Breast epithelium (tissue), 4 donors: ENCODE measurements at regions not wholly inside any gene's neighbourhood (a gene's known extent, or its start where the extent isn't known, plus 50 kb on each side); places are given as distances from the start of the nearest gene placed in this dataset.

ENCODE experiments used
- DNase-seq, 2 donors: peaks; one replicate each; pipeline ENCODE4 v3.0.0-alpha.2; 2019; ENCODE audit warnings: low spot score in 2 of 2
- H3K27ac ChIP-seq, 2 donors: fragments of 200-600 bp; sonication (generic) in 1 of 2; one replicate each; pipeline ENCODE4 v1.5.1; 2016 to 2019; ENCODE audit warnings: mild to moderate bottlenecking in 1 of 2
- H3K27me3 ChIP-seq, 2 donors: fragments of 200-600 bp; sonication (generic) in 1 of 2; one replicate each; pipeline versions ENCODE4 v1.5.1 to v1.6.0; 2017 to 2019; ENCODE audit warnings: control low read depth in 1 of 2, mild to moderate bottlenecking in 1 of 2
- H3K36me3 ChIP-seq: fragments of 200-600 bp; one replicate; pipeline ENCODE4 v1.5.1; 2019
- H3K4me1 ChIP-seq, 2 donors: fragments of 200-600 bp; sonication (generic); one replicate each; pipeline ENCODE4 v1.5.1; 2016 to 2019; ENCODE audit warnings: control low read depth in 1 of 2
- H3K4me3 ChIP-seq, 3 donors: fragments of 200-600 bp; sonication (generic); 1 replicate in 2 of 3; 2 replicates in 1 of 3; pipeline ENCODE4 v1.5.1; 2016 to 2019; ENCODE audit warnings: mild to moderate bottlenecking in 3 of 3, moderate library complexity in 2 of 3
- H3K9me3 ChIP-seq, 2 donors: fragments of 200-600 bp; sonication (generic) in 1 of 2; one replicate each; pipeline ENCODE4 v1.5.1; 2016 to 2019; ENCODE audit warnings: control low read depth in 1 of 2
- POLR2A ChIP-seq: fragments of 450-650 bp; IDR thresholded peaks from one replicate; pipeline ENCODE4 v1.6.1; 2016; ENCODE audit warnings: antibody characterized with exemption, mild to moderate bottlenecking, moderate library complexity
- POLR2AphosphoS5 ChIP-seq, 3 donors: sonication (generic); formaldehyde crosslinking; IDR thresholded peaks; one replicate each; pipeline ENCODE4 v1.6.1; 2017; ENCODE audit warnings: antibody characterized with exemption in 3 of 3
- intact Hi-C: fragments of 100-400 bp; cut with DNase I; formaldehyde crosslinking; loops from one replicate; pipeline ENCODE4 v1.15.1; 2023; ENCODE audit warnings: low total_unique reads
- TF ChIP-seq, protein P1 (sequence below), 3 donors: fragments of 450-650 bp; IDR thresholded peaks; one replicate each; pipeline ENCODE4 v1.5.1; 2016 to 2017; ENCODE audit warnings: antibody characterized with exemption in 3 of 3, mild to moderate bottlenecking in 3 of 3, moderate library complexity in 3 of 3

DNA sequence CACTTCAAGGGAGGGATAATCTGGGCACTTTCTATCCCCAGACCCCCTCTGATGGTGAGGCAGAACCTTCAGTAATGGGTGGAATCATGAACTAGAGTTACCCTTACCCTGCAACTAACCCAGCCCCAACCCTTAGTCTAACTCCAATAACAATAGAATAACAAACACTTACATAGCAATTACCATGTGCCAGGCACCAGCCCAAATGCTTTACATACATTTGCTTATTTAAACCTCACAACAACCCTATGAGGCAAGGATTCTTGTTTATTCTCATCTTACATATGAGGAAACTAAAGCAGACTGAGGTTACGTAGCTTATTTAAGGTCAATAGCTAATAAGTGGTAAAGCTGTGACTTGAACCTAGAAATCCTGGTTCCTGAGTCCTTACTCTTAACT, 132.8 kb downstream of the CYP26B1 start:
- DNase-seq: no peak
- Histone ChIP-seq H3K27me3 (no peaks in the 10 kb centered on the region), H3K27ac (no peak overlapping the region), H3K4me3 (no peak overlapping the region), H3K4me1 (no peaks in the 10 kb centered on the region), H3K9me3 (peaks cover 0 to 3% of the 10 kb centered on the region in 2 donors), H3K36me3 (no peaks in the 10 kb centered on the region)
- TF ChIP-seq, protein P1, sequence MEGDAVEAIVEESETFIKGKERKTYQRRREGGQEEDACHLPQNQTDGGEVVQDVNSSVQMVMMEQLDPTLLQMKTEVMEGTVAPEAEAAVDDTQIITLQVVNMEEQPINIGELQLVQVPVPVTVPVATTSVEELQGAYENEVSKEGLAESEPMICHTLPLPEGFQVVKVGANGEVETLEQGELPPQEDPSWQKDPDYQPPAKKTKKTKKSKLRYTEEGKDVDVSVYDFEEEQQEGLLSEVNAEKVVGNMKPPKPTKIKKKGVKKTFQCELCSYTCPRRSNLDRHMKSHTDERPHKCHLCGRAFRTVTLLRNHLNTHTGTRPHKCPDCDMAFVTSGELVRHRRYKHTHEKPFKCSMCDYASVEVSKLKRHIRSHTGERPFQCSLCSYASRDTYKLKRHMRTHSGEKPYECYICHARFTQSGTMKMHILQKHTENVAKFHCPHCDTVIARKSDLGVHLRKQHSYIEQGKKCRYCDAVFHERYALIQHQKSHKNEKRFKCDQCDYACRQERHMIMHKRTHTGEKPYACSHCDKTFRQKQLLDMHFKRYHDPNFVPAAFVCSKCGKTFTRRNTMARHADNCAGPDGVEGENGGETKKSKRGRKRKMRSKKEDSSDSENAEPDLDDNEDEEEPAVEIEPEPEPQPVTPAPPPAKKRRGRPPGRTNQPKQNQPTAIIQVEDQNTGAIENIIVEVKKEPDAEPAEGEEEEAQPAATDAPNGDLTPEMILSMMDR (IDR thresholded peaks at IDR 0.05): no peak
- TF ChIP-seq POLR2A: no peak
- TF ChIP-seq POLR2AphosphoS5 (IDR thresholded peaks at IDR 0.05): no peak
- intact Hi-C loops: no loop called here

DNA sequence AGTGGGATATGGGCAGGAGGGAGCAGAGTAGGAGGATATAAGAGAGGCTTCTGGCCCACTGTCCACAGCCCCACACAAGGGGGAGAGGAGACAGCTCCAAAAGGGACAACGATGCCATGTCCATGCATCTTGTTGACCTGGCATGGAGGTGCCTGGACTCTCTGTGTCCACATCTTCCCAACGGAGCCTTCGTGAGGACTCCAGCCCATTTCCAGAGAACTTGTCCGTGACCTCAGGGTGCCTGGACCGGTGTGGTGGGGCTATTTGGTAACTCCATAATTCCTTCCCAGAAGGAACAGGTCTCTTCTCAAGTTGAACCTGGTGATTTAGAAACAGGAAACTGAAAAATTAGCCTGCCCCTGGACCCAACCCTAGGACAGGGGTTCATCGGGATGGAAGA, 133.9 kb downstream of the CYP26B1 start:
- Histone ChIP-seq H3K36me3 (no peaks in the 10 kb centered on the region), H3K27me3 (no peaks in the 10 kb centered on the region), H3K27ac (no peak overlapping the region), H3K9me3 (peaks cover 0 to 3% of the 10 kb centered on the region in 2 donors), H3K4me1 (no peaks in the 10 kb centered on the region), H3K4me3 (no peak overlapping the region)
- no peak for DNase-seq
- intact Hi-C loops: no loop called here
- TF ChIP-seq POLR2AphosphoS5 (IDR thresholded peaks at IDR 0.05) (no peak), POLR2A (no peak)
- TF ChIP-seq, protein P1 (IDR thresholded peaks at IDR 0.05): no peak

DNA sequence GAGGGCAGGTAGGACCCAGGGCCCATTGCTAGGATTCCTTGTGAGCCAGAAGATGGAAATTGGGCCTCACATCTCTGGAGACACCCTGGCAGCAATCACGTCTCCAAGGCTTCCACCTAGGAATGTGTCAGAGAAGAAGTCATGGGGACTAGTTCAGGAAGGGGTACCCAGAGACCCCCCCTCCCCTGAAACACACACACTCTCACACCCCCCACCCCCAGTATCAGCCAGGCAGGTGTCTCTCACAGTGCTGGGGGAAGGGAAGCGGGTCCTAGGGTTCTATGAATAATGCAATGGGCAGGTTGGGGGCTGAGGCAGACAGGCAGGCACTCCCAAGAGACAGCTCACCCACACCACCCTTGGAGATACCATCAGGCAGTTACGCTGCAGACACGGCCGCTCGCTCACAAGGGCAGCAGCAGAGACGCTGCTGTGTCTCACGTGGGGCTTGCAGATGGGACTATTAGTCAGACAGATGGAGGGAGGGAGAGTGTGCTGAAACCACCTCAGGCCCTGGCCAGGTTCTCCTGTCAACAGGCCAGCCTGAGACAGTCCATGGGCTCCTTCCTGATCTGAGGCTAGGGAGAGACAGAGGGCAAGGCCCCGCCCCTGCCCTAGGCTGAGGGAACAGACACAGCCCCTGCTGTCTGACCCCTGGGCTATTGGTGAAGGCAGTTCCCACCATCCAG, 134.6 kb downstream of the CYP26B1 start:
- Histone ChIP-seq H3K27me3 (no peaks in the 10 kb centered on the region), H3K9me3 (peaks cover 0 to 3% of the 10 kb centered on the region in 2 donors), H3K27ac (no peak overlapping the region), H3K4me1 (no peaks in the 10 kb centered on the region), H3K36me3 (no peaks in the 10 kb centered on the region), H3K4me3 (no peak overlapping the region)
- DNase-seq: no peak
- intact Hi-C loops: no loop called here
- TF ChIP-seq POLR2A (no peak), POLR2AphosphoS5 (IDR thresholded peaks at IDR 0.05) (no peak)
- TF ChIP-seq, protein P1 (IDR thresholded peaks at IDR 0.05): no peak

- H3K4me3 ChIP-seq: no peak overlapping the region
- no peaks in the 10 kb centered on the region for H3K27me3 ChIP-seq
- TF ChIP-seq POLR2AphosphoS5 (IDR thresholded peaks at IDR 0.05) (no peak), POLR2A (no peak)
- TF ChIP-seq, protein P1 (IDR thresholded peaks at IDR 0.05): no peak
- peaks cover 0 to 3% of the 10 kb centered on the region in 2 donors for H3K9me3 ChIP-seq
- H3K36me3 ChIP-seq: no peaks in the 10 kb centered on the region
- DNase-seq: no peak
- H3K27ac ChIP-seq: no peak overlapping the region
- no peaks in the 10 kb centered on the region for H3K4me1 ChIP-seq
- intact Hi-C loops: no loop called here
These were observed 135.9 kb downstream of the CYP26B1 start for GRCh38 chr2:72011791-72012190.

DNA sequence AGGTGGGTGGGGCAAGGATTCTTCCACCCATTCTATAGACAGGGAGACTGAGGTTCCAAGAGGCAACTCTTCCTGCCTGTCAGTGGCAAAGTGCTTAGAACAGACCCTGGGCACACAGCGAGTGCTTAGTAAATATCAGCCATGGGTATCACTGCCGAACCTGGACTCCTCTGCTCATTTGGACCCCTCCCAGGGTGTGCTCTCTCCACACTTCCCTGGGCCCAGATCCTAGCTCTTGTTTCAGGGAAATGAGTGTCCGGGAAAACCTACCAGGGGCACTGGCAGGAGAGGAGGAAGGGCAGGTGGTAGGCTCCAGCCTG, 136.3 kb downstream of the CYP26B1 start:
- no peak for TF ChIP-seq POLR2A
- TF ChIP-seq, protein P1 (IDR thresholded peaks at IDR 0.05): no peak
- TF ChIP-seq POLR2AphosphoS5 (IDR thresholded peaks at IDR 0.05): no peak
- H3K27ac ChIP-seq: no peak overlapping the region
- no peaks in the 10 kb centered on the region for H3K36me3 ChIP-seq
- H3K9me3 ChIP-seq: peaks cover 0 to 3% of the 10 kb centered on the region in 2 donors
- H3K27me3 ChIP-seq: no peaks in the 10 kb centered on the region
- no peaks in the 10 kb centered on the region for H3K4me1 ChIP-seq
- H3K4me3 ChIP-seq: no peak overlapping the region
- intact Hi-C loops: no loop called here
- no peak for DNase-seq
